ENCODE measurements at regions not wholly inside any gene's neighbourhood (a gene's known extent, or its start where the extent isn't known, plus 50 kb on each side); places are given as distances from the start of the nearest gene placed in this dataset.

GRCh38 chr5:97854871-97855762 is 672.1 kb upstream of the RIOK2 start:
- no peak for DNase-seq

DNA sequence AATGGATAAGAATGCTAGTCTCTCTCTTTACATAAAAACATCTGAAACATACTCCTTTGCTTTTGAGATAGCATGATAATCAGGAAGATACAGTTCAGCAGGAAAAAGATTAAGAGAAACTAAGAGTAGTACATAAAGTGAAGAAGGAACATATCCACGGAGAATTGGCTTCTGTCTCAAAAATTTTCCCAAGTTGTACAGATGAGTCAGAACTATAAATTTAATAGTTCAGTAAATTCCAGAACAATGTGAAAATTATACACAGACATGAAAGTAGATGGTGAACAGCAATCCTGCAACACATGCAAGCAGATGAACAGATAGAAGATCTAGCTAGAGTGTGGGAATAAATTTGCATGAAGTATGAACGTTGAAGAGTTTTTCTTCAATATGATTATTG is 691.4 kb upstream of the RIOK2 start:
- DNase-seq: no peak

DNA sequence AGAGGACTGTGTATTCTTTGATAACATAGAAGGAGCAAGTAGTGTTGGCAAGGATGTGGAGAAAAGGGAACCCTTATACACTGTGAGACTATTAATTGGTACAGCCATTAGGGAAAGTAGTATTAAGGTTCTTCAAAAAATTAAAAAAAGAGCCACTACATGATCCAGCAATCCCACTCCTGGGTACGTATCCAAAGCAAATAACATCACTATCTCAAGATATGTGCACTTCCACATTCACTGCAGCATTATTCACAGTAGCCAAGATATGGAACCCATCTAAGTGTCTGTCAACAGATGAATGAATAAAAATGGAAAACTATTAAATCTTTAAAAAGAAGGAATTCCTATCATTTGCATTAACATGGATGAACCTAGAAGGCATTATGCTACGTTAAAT is 693.2 kb upstream of the RIOK2 start:
- no peak for DNase-seq

- no peak for DNase-seq
These were observed 694.5 kb upstream of the RIOK2 start for GRCh38 chr5:97877588-97877987.

GRCh38 chr5:97888439-97888838 is 705.4 kb upstream of the RIOK2 start:
- no peak for DNase-seq

- no peak for DNase-seq
These were observed 708.9 kb upstream of the RIOK2 start for GRCh38 chr5:97891971-97892370.

DNA sequence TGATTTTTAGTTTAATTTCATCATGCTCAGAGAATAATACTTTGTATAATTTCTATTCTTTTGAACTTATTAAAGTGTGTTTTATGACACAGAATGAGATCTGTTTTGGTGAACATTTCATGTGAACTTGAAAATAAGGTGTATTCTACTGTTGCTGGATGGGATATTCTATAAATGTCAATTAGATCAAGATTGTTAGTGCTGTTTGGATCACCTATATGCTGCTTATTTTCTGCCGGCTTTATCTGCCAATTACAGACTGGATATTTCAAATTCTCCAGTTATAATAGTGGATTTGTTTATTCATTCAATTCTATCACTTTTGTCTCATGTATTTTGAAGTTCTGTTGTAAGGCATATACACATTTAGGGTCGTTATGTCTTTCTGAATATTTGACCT is 720.7 kb upstream of the RIOK2 start:
- no peak for DNase-seq

- no peak for DNase-seq
These were observed 723.1 kb upstream of the RIOK2 start for GRCh38 chr5:97906135-97906534.

- no peak for DNase-seq
These were observed 724.8 kb upstream of the RIOK2 start for GRCh38 chr5:97907646-97908400.

- DNase-seq: no peak
These were observed 726.5 kb upstream of the RIOK2 start for GRCh38 chr5:97909541-97909940.

- DNase-seq: no peak
These were observed 731.4 kb upstream of the RIOK2 start for GRCh38 chr5:97914483-97914882.

DNA sequence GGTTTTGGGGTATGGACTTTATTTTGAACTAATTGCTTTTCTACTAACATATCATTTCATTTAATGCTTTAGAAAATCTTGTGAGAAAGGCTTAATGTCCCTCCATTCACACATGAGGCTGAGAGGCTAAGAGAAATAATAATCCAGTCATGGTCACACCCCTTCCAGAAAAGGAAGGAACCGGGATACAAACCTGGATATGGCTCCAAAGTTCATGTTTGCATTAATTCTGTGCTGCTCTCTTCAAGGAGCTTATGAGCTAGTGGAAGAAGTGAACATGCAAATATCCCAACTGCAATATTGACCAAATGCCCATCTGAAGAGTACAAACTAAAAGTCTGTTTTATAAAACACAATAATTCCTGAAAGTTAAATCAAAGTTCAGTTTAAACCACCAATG is 732.1 kb upstream of the RIOK2 start:
- DNase-seq: no peak

DNA sequence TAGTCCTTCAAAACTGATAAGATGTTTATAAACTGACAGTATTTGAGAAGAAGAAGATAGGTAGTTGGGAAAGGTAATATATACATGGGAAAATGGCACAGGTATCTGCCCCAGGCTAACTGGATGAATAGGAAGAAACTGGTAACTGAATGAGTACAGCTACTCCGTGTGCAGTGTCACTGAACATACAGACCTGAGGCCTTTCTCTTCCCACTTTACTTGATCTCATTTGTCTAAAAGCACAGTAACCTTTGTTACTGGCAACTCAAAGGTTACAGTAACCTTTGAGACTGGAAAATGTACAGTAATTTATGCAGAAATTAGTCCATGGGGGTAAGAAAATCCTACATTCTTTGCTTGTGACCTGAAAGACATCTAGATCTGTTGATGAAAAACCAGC is 735.0 kb upstream of the RIOK2 start:
- no peak for DNase-seq

GRCh38 chr5:97918620-97919019 is 735.6 kb upstream of the RIOK2 start:
- no peak for DNase-seq

DNA sequence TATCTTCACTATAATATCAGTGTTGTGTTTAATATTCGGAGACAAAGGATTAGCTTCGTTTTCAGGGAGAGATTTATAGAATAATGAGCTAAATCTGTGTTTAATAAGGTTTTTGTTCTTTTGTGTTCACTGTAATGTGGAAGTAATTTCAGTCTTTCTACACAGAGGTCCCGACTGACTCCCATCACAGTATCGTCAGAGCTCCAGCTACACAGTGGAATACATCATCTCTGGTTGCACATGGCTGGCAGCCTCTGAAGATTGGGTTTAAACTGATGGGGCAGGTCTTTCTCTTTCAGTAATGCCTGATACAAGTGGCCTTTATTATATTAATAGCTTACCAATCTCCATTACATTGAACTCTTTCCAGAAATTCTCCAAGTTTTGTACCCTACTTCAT is 736.7 kb upstream of the RIOK2 start:
- no peak for DNase-seq

- no peak for DNase-seq
These were observed 739.7 kb upstream of the RIOK2 start for GRCh38 chr5:97922776-97923175.

DNA sequence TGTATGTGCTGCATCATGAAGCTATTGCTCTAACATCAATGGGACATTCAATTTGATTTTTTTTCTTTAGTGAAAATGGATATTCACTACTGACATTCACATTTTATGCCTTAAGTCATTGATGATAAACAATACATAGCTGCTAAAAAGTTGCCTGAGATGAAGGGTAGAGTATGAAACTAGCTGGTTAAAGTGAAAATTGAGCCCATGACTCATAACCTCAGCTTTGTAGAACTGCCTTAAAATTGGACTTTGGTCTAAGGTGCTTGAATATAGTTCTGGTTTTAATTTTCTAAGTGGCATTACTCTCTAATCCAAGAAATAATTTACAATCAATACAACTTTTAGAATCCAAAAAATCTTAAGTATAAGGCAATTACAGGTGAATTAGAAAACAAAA is 740.4 kb upstream of the RIOK2 start:
- DNase-seq: no peak

- DNase-seq: no peak
These were observed 741.0 kb upstream of the RIOK2 start for GRCh38 chr5:97923997-97924396.

- no peak for DNase-seq
These were observed 746.3 kb upstream of the RIOK2 start for GRCh38 chr5:97929383-97929782.

DNA sequence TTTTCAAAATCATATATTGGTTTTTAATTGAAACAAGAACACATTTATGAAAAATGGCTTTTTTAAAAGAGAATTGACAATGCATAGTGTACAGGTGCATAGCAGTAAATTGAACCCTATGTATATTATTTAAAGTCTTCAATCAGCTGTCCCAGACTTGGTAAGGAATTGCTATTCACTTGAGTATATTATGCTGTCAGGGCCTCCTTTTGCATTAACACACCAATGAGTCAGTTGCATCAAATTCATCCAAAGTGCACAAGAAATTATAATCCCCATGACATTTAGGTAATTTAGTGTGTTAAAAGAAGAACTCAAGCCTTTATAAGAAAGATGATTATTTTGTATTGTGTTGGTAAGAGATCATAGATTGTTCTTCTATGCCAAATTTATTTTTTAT is 748.8 kb upstream of the RIOK2 start:
- DNase-seq: no peak

- DNase-seq: no peak
These were observed 753.2 kb upstream of the RIOK2 start for GRCh38 chr5:97936231-97936630.

- no peak for DNase-seq
These were observed 754.8 kb upstream of the RIOK2 start for GRCh38 chr5:97937846-97938245.

- DNase-seq: no peak
These were observed 760.0 kb upstream of the RIOK2 start for GRCh38 chr5:97943036-97943435.

DNA sequence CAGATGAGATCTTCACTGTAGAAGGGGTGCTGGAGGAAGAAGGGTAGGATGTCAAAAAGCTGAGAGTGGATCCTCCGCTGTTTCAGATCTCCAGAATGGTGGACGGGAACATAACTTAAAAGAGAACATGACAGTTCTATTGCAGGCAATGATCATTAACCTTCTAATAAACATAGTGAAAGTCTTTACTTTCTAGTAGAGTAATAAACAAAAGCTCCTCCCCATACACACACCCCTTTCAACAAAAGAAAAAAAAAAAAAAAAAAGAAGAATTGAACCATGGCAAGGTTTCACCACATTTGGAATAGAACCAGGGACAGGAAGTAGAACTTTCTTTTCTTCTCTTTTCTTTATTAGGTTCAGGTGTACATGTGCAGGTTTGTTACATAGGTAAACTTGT is 768.1 kb upstream of the RIOK2 start:
- no peak for DNase-seq
